K562 (cell line): ENCODE measurements at regions not wholly inside any gene's neighbourhood (a gene's known extent, or its start where the extent isn't known, plus 50 kb on each side); places are given as distances from the start of the nearest gene placed in this dataset.

ENCODE experiments used
- ATAC-seq: fragments of 200-7000 bp; cut with Tn5 transposase; 3 replicates; pipeline ENCODE4 v1.9.1; 2020; ENCODE audit warnings: moderate library complexity
- BruUV-seq: library from RNA; stranded (reverse); fragments of 400-500 nt; replicated peaks from 2 replicates; lab custom pipeline; 2021; lab: Mats Ljungman, UMichigan
- CTCF ChIA-PET: fragments of 300-600 bp; formaldehyde crosslinking; extraction: SDS; loops from one replicate; lab custom pipeline; 2021; ENCODE audit warnings: low intra/inter-chr PET ratio; lab: Yijun Ruan, JAX
- POLR2A ChIA-PET: fragments of 300-600, 350-650 bp; sonication (Branson Sonifier 250); formaldehyde crosslinking; extraction: SDS; loops from one replicate; lab custom pipeline; 2021; ENCODE audit warnings: antibody characterized with exemption, inconsistent platforms; lab: Yijun Ruan, JAX
- DNase-seq, 4 experiments: peaks; one replicate each; pipeline versions ENCODE4 v3.0.0 to v3.0.0-alpha.2; 2011 to 2018; ENCODE audit warnings: low spot score in 3 of 4, mixed read lengths in 3 of 4; ENCODE audit errors: extremely low read depth in 1 of 4
- FAIRE-seq: peaks from 2 replicates; lab custom pipeline; 2011; peaks lifted over from hg19 to GRCh38; lab: Jason Lieb, UNC
- H2AFZ ChIP-seq: 2 replicates; pipeline ENCODE4 v1.6.0; 2011; ENCODE audit warnings: low read depth, low read length, control low read depth, inconsistent platforms
- H3K27ac ChIP-seq: fragments of 200-600 bp; 3 replicates; pipeline ENCODE4 v1.8.0; 2011; ENCODE audit warnings: low read depth, mild to moderate bottlenecking, control low read depth, inconsistent platforms, low read length, moderate library complexity, mixed read lengths; ENCODE audit errors: extremely low read depth
- H3K27me3 ChIP-seq, 2 experiments: fragments of 300-600 bp in 1 of 2; 2 replicates in 1 of 2; 3 replicates in 1 of 2; pipeline versions ENCODE4 v1.6.0 to v1.8.0; 2011; ENCODE audit warnings: inconsistent platforms in 2 of 2, low read length in 2 of 2, mild to moderate bottlenecking in 1 of 2, mixed read lengths in 1 of 2, moderate library complexity in 1 of 2; ENCODE audit not compliant: control insufficient read depth in 2 of 2, insufficient read depth in 2 of 2
- H3K36me3 ChIP-seq: fragments of 300-600 bp; 3 replicates; pipeline ENCODE4 v1.8.0; 2011; ENCODE audit warnings: mild to moderate bottlenecking, low read length, inconsistent platforms; ENCODE audit not compliant: control insufficient read depth, insufficient read depth
- H3K4me1 ChIP-seq, 2 experiments: fragments of 200-600 bp in 1 of 2; replicated peaks in 1 of 2; 2 replicates in 1 of 2; 3 replicates in 1 of 2; pipeline versions ENCODE4 v1.5.1 to v1.8.0; 2011; ENCODE audit warnings: inconsistent platforms in 2 of 2, low read length in 2 of 2, mild to moderate bottlenecking in 1 of 2, mixed read lengths in 1 of 2, moderate library complexity in 1 of 2; ENCODE audit not compliant: control insufficient read depth in 2 of 2, insufficient read depth in 2 of 2
- H3K4me2 ChIP-seq: 2 replicates; pipeline ENCODE4 v1.6.1; 2011; ENCODE audit warnings: low read length, control low read depth, inconsistent platforms, mixed read lengths; ENCODE audit not compliant: insufficient read depth
- H3K4me3 ChIP-seq: fragments of 200-600 bp; sonication (generic), shearing (Covaris generic); 2 replicates; pipeline ENCODE4 v1.5.1; 2016; ENCODE audit warnings: control low read depth, inconsistent platforms
- H3K79me2 ChIP-seq: fragments of 200-600 bp; 3 replicates; pipeline ENCODE4 v1.8.0; 2011; ENCODE audit warnings: low read length, inconsistent platforms; ENCODE audit not compliant: control insufficient read depth, insufficient read depth
- H3K9ac ChIP-seq, 2 experiments: 2 replicates each; pipeline versions ENCODE4 v1.6.0 to v1.6.1; 2011; ENCODE audit warnings: low read depth in 2 of 2, low read length in 2 of 2, control low read depth in 1 of 2, inconsistent platforms in 1 of 2, mild to moderate bottlenecking in 1 of 2, mixed read lengths in 1 of 2; ENCODE audit not compliant: insufficient read depth in 1 of 2
- H3K9me1 ChIP-seq: one replicate; pipeline ENCODE4 v1.6.0; 2011; ENCODE audit warnings: inconsistent platforms, mild to moderate bottlenecking, low read length, moderate library complexity; ENCODE audit not compliant: control insufficient read depth, insufficient read depth
- H3K9me3 ChIP-seq: replicated peaks from 2 replicates; pipeline ENCODE4 v1.5.1; 2011; ENCODE audit warnings: low read depth, low read length, inconsistent platforms; ENCODE audit not compliant: control insufficient read depth, insufficient read depth
- H4K20me1 ChIP-seq: replicated peaks from 2 replicates; pipeline ENCODE4 v1.6.1; 2011; ENCODE audit warnings: low read length, inconsistent platforms, mixed read lengths; ENCODE audit not compliant: control insufficient read depth, insufficient read depth
- ETS2 ChIP-seq: IDR thresholded peaks from 2 replicates; pipeline ENCODE4 v1.6.1; 2016; ENCODE audit warnings: borderline replicate concordance, missing genetic modification characterization, mild to moderate bottlenecking, moderate library complexity, missing compliant biosample characterization; ENCODE audit not compliant: poor library complexity, severe bottlenecking
- POLR3A ChIP-seq: IDR thresholded peaks from 2 replicates; pipeline ENCODE4 v1.6.1; 2011; ENCODE audit warnings: borderline replicate concordance, mild to moderate bottlenecking, moderate library complexity; ENCODE audit not compliant: insufficient read length, insufficient read depth; ENCODE audit errors: extremely low read depth
- PTRF ChIP-seq: fragments of 450-650 bp; IDR thresholded peaks from 2 replicates; pipeline ENCODE4 v1.6.1; 2016; ENCODE audit warnings: mild to moderate bottlenecking, missing genetic modification characterization, missing compliant biosample characterization
- SPI1 ChIP-seq: IDR thresholded peaks from 2 replicates; pipeline ENCODE4 v1.6.1; 2011; ENCODE audit warnings: low read depth, low read length, control low read depth, borderline replicate concordance
- SREBF1 ChIP-seq: fragments of 150-350 bp; IDR thresholded peaks from 2 replicates; pipeline ENCODE4 v1.6.1; 2014; ENCODE audit warnings: antibody characterized with exemption, low read depth, low read length, borderline replicate concordance
- TCFL5 ChIP-seq: fragments of 250-450 bp; sonication (Bioruptor Pico); conservative IDR thresholded peaks from 2 replicates; pipeline ENCODE4 v1.6.1; 2021; ENCODE audit warnings: mild to moderate bottlenecking, moderate library complexity, matching md5 sums
- TEAD2 ChIP-seq: fragments of 450-650 bp; IDR thresholded peaks from 2 replicates; pipeline ENCODE4 v1.6.1; 2016; ENCODE audit warnings: missing genetic modification characterization, control low read depth, missing compliant biosample characterization
- THRAP3 ChIP-seq: fragments of 450-650 bp; IDR thresholded peaks from 2 replicates; pipeline ENCODE4 v1.6.1; 2016; ENCODE audit warnings: mild to moderate bottlenecking, inconsistent platforms, borderline replicate concordance
- WGBS: fragments of 100-300 bp; shearing (Covaris generic); methylation state at CpG from one replicate; pipeline ENCODE4 v1.1.6; 2016; ENCODE audit warnings: low coverage, mixed read lengths; ENCODE audit not compliant: insufficient coverage; ENCODE audit errors: missing lambda C conversion rate; 5-methylcytosine and 5-hydroxymethylcytosine counted together
- in situ Hi-C: fragments of 300-500 bp; cut with MboI; formaldehyde crosslinking; loops from 4 replicates; pipeline ENCODE4 v1.15.0; 2018; ENCODE audit warnings: inconsistent platforms, mixed read lengths
- intact Hi-C: fragments of 100-400 bp; cut with micrococcal nuclease; formaldehyde crosslinking; loops from 2 replicates; pipeline ENCODE4 v1.14.2; 2022

GRCh38 chr5:164721656-164722055, 1216.2 kb downstream of the MAT2B start:
- Histone ChIP-seq H3K79me2 (no peaks in the 10 kb centered on the region), H3K27me3 (no peaks in the 10 kb centered on the region), H3K4me2 (no peak overlapping the region), H3K36me3 (no peaks in the 10 kb centered on the region), H3K4me3 (no peak overlapping the region), H3K9me3 (no peaks in the 10 kb centered on the region), H2AFZ (no peak overlapping the region), H3K4me1 (no peaks in the 10 kb centered on the region), H3K9ac (no peak overlapping the region), H3K27ac (no peak overlapping the region), H3K9me1 (no peaks in the 10 kb centered on the region), H4K20me1 (no peaks in the 10 kb centered on the region)
- no TSS peak for BruUV-seq
- 0% methylated on average over 1 of the region's 1 CpG for WGBS
- ATAC-seq, result no peak
- intact Hi-C loops, result no loop called here
- CTCF ChIA-PET, result no interaction called here
- in situ Hi-C loops, result no loop called here
- TF ChIP-seq ETS2 (tag) (no peak), PTRF (tag) (no peak), TEAD2 (tag) (no peak), TCFL5 (CRISPR knock-in tag) (no peak), SREBF1 (no peak)
- no peak for FAIRE-seq
- POLR2A ChIA-PET, result no interaction called here
- no peak for DNase-seq

GRCh38 chr5:164722702-164723101, 1217.3 kb downstream of the MAT2B start:
- BruUV-seq, result no TSS peak
- Histone ChIP-seq H3K9me1 (no peaks in the 10 kb centered on the region), H4K20me1 (no peaks in the 10 kb centered on the region), H3K4me1 (no peaks in the 10 kb centered on the region), H3K27ac (no peak overlapping the region), H3K9me3 (no peaks in the 10 kb centered on the region), H3K36me3 (no peaks in the 10 kb centered on the region), H3K27me3 (no peaks in the 10 kb centered on the region), H3K9ac (no peak overlapping the region), H2AFZ (no peak overlapping the region), H3K4me2 (no peak overlapping the region), H3K79me2 (no peaks in the 10 kb centered on the region), H3K4me3 (no peak overlapping the region)
- ChIA-PET POLR2A (no interaction called here), CTCF (no interaction called here)
- in situ Hi-C loops, result no loop called here
- TF ChIP-seq SPI1 (no peak), THRAP3 (no peak), POLR3A (no peak)
- ATAC-seq (no peak), DNase-seq (no peak), FAIRE-seq (no peak)
- WGBS, result 0% methylated on average over 1 of the region's 1 CpG
- intact Hi-C loops, result no loop called here
